ENCODE measurements at regions not wholly inside any gene's neighbourhood (a gene's known extent, or its start where the extent isn't known, plus 50 kb on each side); places are given as distances from the start of the nearest gene placed in this dataset.
"Not testable (repeated sequence)": the region's sequence is repeated elsewhere in the genome, so short reads cannot be mapped to it uniquely, and the experiment has no call there.

- TF ChIP-seq CTCF (IDR thresholded peaks at IDR 0.05) (no peak), POLR2A (IDR thresholded peaks at IDR 0.05) (no peak)
- Histone ChIP-seq H3K27me3 (no peaks in the 10 kb centered on the region), H3K9me3 (no peaks in the 10 kb centered on the region), H3K27ac (no peak overlapping the region), H3K36me3 (ENCODE audit: low read depth, missing control alignments) (no peaks in the 10 kb centered on the region), H3K4me1 (peaks cover 3% of the 10 kb centered on the region), H3K4me3 (no peak overlapping the region)
- WGBS, 2 donors = 86% methylated on average over 5 of the region's 5 CpGs
- intact Hi-C loops (cut with DNase I; ENCODE audit: low total_unique reads) = no loop called here
- no peak for DNase-seq
Measured at GRCh38 chr10:30745953-30746352, 116.4 kb upstream of the LYZL2 start.

- WGBS, 2 donors = 97% methylated on average over 1 of the region's 1 CpG
- Histone ChIP-seq H3K4me1 (no peaks in the 10 kb centered on the region), H3K4me3 (no peak overlapping the region), H3K27ac (no peak overlapping the region), H3K36me3 (ENCODE audit: low read depth, missing control alignments) (no peaks in the 10 kb centered on the region), H3K27me3 (no peaks in the 10 kb centered on the region), H3K9me3 (no peaks in the 10 kb centered on the region)
- no peak for DNase-seq
- intact Hi-C loops (cut with DNase I; ENCODE audit: low total_unique reads) = no loop called here
- TF ChIP-seq POLR2A (IDR thresholded peaks at IDR 0.05) (no peak), CTCF (IDR thresholded peaks at IDR 0.05) (no peak)
Measured at GRCh38 chr10:30744106-30744505, 114.6 kb upstream of the LYZL2 start.

- Histone ChIP-seq H3K9me3 (no peaks in the 10 kb centered on the region), H3K27ac (no peak overlapping the region), H3K36me3 (ENCODE audit: low read depth, missing control alignments) (no peaks in the 10 kb centered on the region), H3K4me1 (no peaks in the 10 kb centered on the region), H3K27me3 (no peaks in the 10 kb centered on the region), H3K4me3 (no peak overlapping the region)
- intact Hi-C loops (cut with DNase I; ENCODE audit: low total_unique reads) = no loop called here
- DNase-seq = no peak
- no peak for TF ChIP-seq CTCF (IDR thresholded peaks at IDR 0.05)
- no peak for TF ChIP-seq POLR2A (IDR thresholded peaks at IDR 0.05)
- WGBS, 2 donors = 82 to 98% methylated on average over 3 of the region's 3 CpGs
Measured at GRCh38 chr10:30743586-30743985, 114.0 kb upstream of the LYZL2 start.

- intact Hi-C loops (cut with DNase I; ENCODE audit: low total_unique reads) = no loop called here
- TF ChIP-seq CTCF (IDR thresholded peaks at IDR 0.05) = no peak
- no peak for TF ChIP-seq POLR2A (IDR thresholded peaks at IDR 0.05)
- Histone ChIP-seq H3K9me3 (no peaks in the 10 kb centered on the region), H3K4me1 (no peaks in the 10 kb centered on the region), H3K4me3 (no peak overlapping the region), H3K36me3 (ENCODE audit: low read depth, missing control alignments) (no peaks in the 10 kb centered on the region), H3K27ac (no peak overlapping the region), H3K27me3 (no peaks in the 10 kb centered on the region)
- WGBS, 2 donors = 75 to 89% methylated on average over 4 of the region's 4 CpGs
- DNase-seq = no peak
Measured at GRCh38 chr10:30742471-30742870, 112.9 kb upstream of the LYZL2 start.

- H3K9me3 ChIP-seq; H3K27me3 ChIP-seq; H3K4me1 ChIP-seq; H3K36me3 ChIP-seq (ENCODE audit: low read depth, missing control alignments); DNase-seq; H3K4me3 ChIP-seq; H3K27ac ChIP-seq; intact Hi-C loops (cut with DNase I; ENCODE audit: low total_unique reads): not testable (repeated sequence)
- 79 to 91% methylated on average over 1 of the region's 1 CpG for WGBS, 2 donors
Measured at GRCh38 chr10:30740774-30741173, 111.2 kb upstream of the LYZL2 start.
